DND-41 (cell line): ENCODE measurements at regions not wholly inside any gene's neighbourhood (a gene's known extent, or its start where the extent isn't known, plus 50 kb on each side); places are given as distances from the start of the nearest gene placed in this dataset.

Source experiments
- ATAC-seq: fragments of 200-7000 bp; cut with Tn5 transposase; 3 replicates; pipeline ENCODE4 v1.9.1; 2021; ENCODE audit warnings: low read depth; ENCODE audit not compliant: insufficient read depth
- DNase-seq: peaks from one replicate; pipeline ENCODE4 v3.0.0-alpha.2; 2020
- H2AFZ ChIP-seq: 2 replicates; pipeline ENCODE4 v1.6.0; 2012; ENCODE audit warnings: low read depth, low read length
- H3K27ac ChIP-seq: 2 replicates; pipeline ENCODE4 v1.5.1; 2012; ENCODE audit warnings: low read length, inconsistent platforms
- H3K27me3 ChIP-seq: fragments of 200-600 bp; sonication (generic); 2 replicates; pipeline ENCODE4 v1.6.0; 2012; ENCODE audit warnings: low read length, mild to moderate bottlenecking, inconsistent platforms; ENCODE audit not compliant: insufficient read depth, poor library complexity
- H3K36me3 ChIP-seq: 2 replicates; pipeline ENCODE4 v1.5.1; 2012; ENCODE audit warnings: low read length, inconsistent platforms; ENCODE audit not compliant: insufficient read depth
- H3K4me1 ChIP-seq: 2 replicates; pipeline ENCODE4 v1.5.1; 2012; ENCODE audit warnings: mild to moderate bottlenecking, low read length; ENCODE audit not compliant: insufficient read depth
- H3K4me2 ChIP-seq: 2 replicates; pipeline ENCODE4 v1.6.0; 2012; ENCODE audit warnings: mild to moderate bottlenecking, moderate library complexity, low read length, inconsistent platforms; ENCODE audit not compliant: insufficient read depth
- H3K4me3 ChIP-seq, 2 experiments: fragments of 200-600 bp in 1 of 2; shearing (Covaris generic) in 1 of 2; 2 replicates each; pipeline ENCODE4 v1.5.1; 2012 to 2016; ENCODE audit warnings: inconsistent platforms in 2 of 2, low read length in 2 of 2, mild to moderate bottlenecking in 2 of 2, low read depth in 1 of 2, moderate library complexity in 1 of 2
- H3K79me2 ChIP-seq: 2 replicates; pipeline ENCODE4 v1.6.0; 2012; ENCODE audit warnings: low read length, inconsistent platforms; ENCODE audit not compliant: insufficient read depth
- H3K9ac ChIP-seq: 2 replicates; pipeline ENCODE4 v1.6.0; 2012; ENCODE audit warnings: low read depth, mild to moderate bottlenecking, inconsistent platforms, low read length, moderate library complexity
- H3K9me3 ChIP-seq: 2 replicates; pipeline ENCODE4 v1.5.1; 2012; ENCODE audit warnings: low read length, moderate library complexity, mild to moderate bottlenecking, inconsistent platforms; ENCODE audit not compliant: insufficient read depth, severe bottlenecking
- H4K20me1 ChIP-seq: 2 replicates; pipeline ENCODE4 v1.6.0; 2012; ENCODE audit warnings: low read length; ENCODE audit not compliant: insufficient read depth
- CTCF ChIP-seq: IDR thresholded peaks from 2 replicates; pipeline ENCODE4 v1.5.1; 2012; ENCODE audit warnings: borderline replicate concordance, low read length, moderate library complexity, mild to moderate bottlenecking; ENCODE audit not compliant: poor library complexity, severe bottlenecking; ENCODE audit errors: extremely low read depth
- EZH2 ChIP-seq: IDR thresholded peaks from 3 replicates; pipeline ENCODE4 v1.6.1; 2012; ENCODE audit warnings: borderline replicate concordance, low read depth, mild to moderate bottlenecking, moderate library complexity, low read length, inconsistent platforms; ENCODE audit not compliant: severe bottlenecking

GRCh38 chr2:129176375-129176774, 803.1 kb upstream of the RAB6C start:
- no peak for ATAC-seq
- no peaks in the 10 kb centered on the region for H4K20me1 ChIP-seq
- H2AFZ ChIP-seq: no peak overlapping the region
- H3K4me2 ChIP-seq: no peak overlapping the region
- no peak overlapping the region for H3K4me3 ChIP-seq
- H3K9ac ChIP-seq: no peak overlapping the region
- no peaks in the 10 kb centered on the region for H3K36me3 ChIP-seq
- no peaks in the 10 kb centered on the region for H3K9me3 ChIP-seq
- H3K79me2 ChIP-seq: no peaks in the 10 kb centered on the region
- no peak for DNase-seq
- no peaks in the 10 kb centered on the region for H3K4me1 ChIP-seq
- peaks cover 3% of the 10 kb centered on the region for H3K27me3 ChIP-seq
- no peak for TF ChIP-seq CTCF
- no peak for TF ChIP-seq EZH2
- H3K27ac ChIP-seq: no peak overlapping the region

GRCh38 chr2:129178356-129178755, 801.1 kb upstream of the RAB6C start:
- ATAC-seq: no peak

GRCh38 chr2:129179199-129179598, 800.3 kb upstream of the RAB6C start:
- TF ChIP-seq EZH2 (no peak), CTCF (no peak)
- H3K4me1 ChIP-seq: no peaks in the 10 kb centered on the region
- ATAC-seq (no peak), DNase-seq (no peak)
- H3K36me3 ChIP-seq: no peaks in the 10 kb centered on the region
- H3K4me3 ChIP-seq: no peak overlapping the region
- H3K27me3 ChIP-seq: peaks cover 5% of the 10 kb centered on the region
- H3K9ac ChIP-seq: no peak overlapping the region
- no peak overlapping the region for H2AFZ ChIP-seq
- H3K79me2 ChIP-seq: no peaks in the 10 kb centered on the region
- H3K9me3 ChIP-seq: no peaks in the 10 kb centered on the region
- H3K4me2 ChIP-seq: no peak overlapping the region
- H3K27ac ChIP-seq: no peak overlapping the region
- no peaks in the 10 kb centered on the region for H4K20me1 ChIP-seq

More at GRCh38 chr2:129178356-129178755, 801.1 kb upstream of the RAB6C start:
- Histone ChIP-seq H3K4me1 (no peaks in the 10 kb centered on the region), H2AFZ (no peak overlapping the region), H3K4me2 (no peak overlapping the region), H3K9ac (no peak overlapping the region), H3K27ac (no peak overlapping the region), H3K9me3 (no peaks in the 10 kb centered on the region), H3K4me3 (no peak overlapping the region), H3K36me3 (no peaks in the 10 kb centered on the region), H4K20me1 (no peaks in the 10 kb centered on the region), H3K79me2 (no peaks in the 10 kb centered on the region), H3K27me3 (peaks cover 3% of the 10 kb centered on the region)
- TF ChIP-seq EZH2 (no peak), CTCF (no peak)
- DNase-seq: no peak
